ENCODE measurements at regions not wholly inside any gene's neighbourhood (a gene's known extent, or its start where the extent isn't known, plus 50 kb on each side); places are given as distances from the start of the nearest gene placed in this dataset.

DNA sequence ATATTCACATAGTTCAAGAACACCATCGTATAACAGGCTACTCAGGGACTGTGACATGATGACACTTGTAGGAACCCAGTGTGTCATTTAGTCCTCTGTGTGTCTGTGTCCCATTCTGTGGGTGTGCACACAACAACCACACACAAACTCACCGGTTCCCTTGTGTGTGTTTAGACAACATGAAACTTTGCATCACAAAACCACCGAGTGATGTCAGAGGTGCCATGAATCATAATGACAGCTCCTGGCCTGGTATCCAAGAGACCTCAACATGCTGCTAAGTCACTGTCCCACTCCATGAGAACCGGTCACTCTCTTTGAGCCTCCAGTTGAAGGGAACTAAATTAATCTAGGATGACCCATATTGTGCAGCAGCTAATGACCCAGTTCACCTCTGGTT is 421.3 kb downstream of the PREX1 start:
- no peak for TF ChIP-seq POLR2A (IDR thresholded peaks at IDR 0.05; ENCODE audit: low read depth, low read length)
- no peak for TF ChIP-seq TAF1 (IDR thresholded peaks at IDR 0.05; ENCODE audit: borderline replicate concordance, low read depth, low read length)
